ENCODE measurements at regions not wholly inside any gene's neighbourhood (a gene's known extent, or its start where the extent isn't known, plus 50 kb on each side); places are given as distances from the start of the nearest gene placed in this dataset.
"Not testable (repeated sequence)": the region's sequence is repeated elsewhere in the genome, so short reads cannot be mapped to it uniquely, and the experiment has no call there.

DNA sequence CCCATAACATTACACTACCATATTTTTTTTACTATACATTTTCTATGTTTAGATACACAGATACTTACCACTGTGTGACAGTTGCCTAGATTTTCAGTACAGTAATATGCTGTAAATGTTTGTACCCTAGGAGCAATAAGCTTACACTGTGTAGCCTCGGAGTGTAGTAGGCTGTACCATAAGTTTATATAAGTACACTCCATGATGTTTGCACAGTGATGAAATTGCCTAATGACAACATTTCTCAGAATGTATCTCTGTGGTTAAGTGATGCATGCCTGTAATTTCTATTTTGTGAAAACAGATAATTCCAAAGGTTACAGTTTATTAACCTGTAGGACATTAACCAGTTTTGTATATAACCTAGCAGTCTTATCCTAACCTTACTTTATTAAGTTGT, 128.1 kb upstream of the RBMS1 start:
- in situ Hi-C loops (cut with MboI; ENCODE audit: low pct_unique_long_range_greater_than_20kb in 2 of 9, low sequenced_read_pairs in 9 of 9, unreplicated experiment in 9 of 9), result no loop called here
- H3K4me1 ChIP-seq (replicated peaks in 1 of 2), result no peaks in the 10 kb centered on the region
- H3K27ac ChIP-seq, result no peak overlapping the region
- H3K4me3 ChIP-seq, result no peak overlapping the region
- 80 to 100% (median 100%) methylated on average over 1 of the region's 1 CpG; no CpG with 5 or more reads in 3 of the 10 experiments for WGBS, 10 experiments
- no peak for ATAC-seq (replicated peaks in 6 of 8)

DNA sequence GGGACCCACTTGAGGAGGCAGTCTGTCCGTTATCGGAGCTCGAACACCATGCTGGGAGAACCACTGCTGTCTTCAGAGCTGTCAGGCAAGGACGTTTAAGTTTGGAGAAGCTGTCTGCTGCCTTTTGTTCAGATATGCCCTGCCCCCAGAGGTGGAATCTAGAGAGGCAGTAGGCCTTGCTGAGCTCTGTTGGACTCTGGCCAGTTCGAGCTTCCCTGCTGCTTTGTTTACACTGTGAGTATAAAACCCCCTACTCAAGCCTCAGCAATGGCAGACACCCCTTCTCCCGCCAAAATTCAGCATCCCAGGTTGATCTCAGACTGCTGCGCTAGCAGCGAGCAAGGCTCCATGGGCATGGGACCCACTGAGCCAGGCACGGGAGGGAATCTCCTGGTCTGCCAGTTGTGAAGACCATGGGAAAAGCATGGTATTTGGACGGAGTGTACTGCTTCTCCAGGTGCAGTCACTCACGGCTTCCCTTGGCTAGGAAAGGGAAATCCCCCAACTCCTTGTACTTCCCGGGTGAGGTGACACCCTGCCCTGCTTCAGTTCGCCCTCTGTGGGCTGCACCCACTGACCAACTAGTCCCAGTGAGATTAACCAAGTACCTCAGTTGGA, 134.5 kb upstream of the RBMS1 start:
- not testable (repeated sequence) for H3K27ac ChIP-seq

GRCh38 chr2:160628811-160629210, 135.2 kb upstream of the RBMS1 start:
- 40 to 100% (median 100%) methylated on average over 1 to 3 of the region's 3 CpGs; no CpG with 5 or more reads in 3 of the 10 experiments for WGBS, 10 experiments
- in situ Hi-C loops (cut with MboI; ENCODE audit: low pct_unique_long_range_greater_than_20kb in 2 of 9, low sequenced_read_pairs in 9 of 9, unreplicated experiment in 9 of 9), result no loop called here
- Histone ChIP-seq H3K4me3 (no peak overlapping the region), H3K4me1 (replicated peaks in 1 of 2) (peaks cover 10 to 15% of the 10 kb centered on the region in 2 donors), H3K27ac (no peak overlapping the region)
- ATAC-seq (replicated peaks in 6 of 8), result no peak

More for the DNA sequence above, 134.5 kb upstream of the RBMS1 start:
- peaks cover 10 to 15% of the 10 kb centered on the region in 2 donors for H3K4me1 ChIP-seq (replicated peaks in 1 of 2)
- ATAC-seq (replicated peaks in 6 of 8); H3K4me3 ChIP-seq; in situ Hi-C loops (cut with MboI; ENCODE audit: low pct_unique_long_range_greater_than_20kb in 2 of 9, low sequenced_read_pairs in 9 of 9, unreplicated experiment in 9 of 9): not testable (repeated sequence)
- 43 to 100% (median 73%) methylated on average over 1 to 11 of the region's 13 CpGs; no CpG with 5 or more reads in 3 of the 10 experiments for WGBS, 10 experiments

DNA sequence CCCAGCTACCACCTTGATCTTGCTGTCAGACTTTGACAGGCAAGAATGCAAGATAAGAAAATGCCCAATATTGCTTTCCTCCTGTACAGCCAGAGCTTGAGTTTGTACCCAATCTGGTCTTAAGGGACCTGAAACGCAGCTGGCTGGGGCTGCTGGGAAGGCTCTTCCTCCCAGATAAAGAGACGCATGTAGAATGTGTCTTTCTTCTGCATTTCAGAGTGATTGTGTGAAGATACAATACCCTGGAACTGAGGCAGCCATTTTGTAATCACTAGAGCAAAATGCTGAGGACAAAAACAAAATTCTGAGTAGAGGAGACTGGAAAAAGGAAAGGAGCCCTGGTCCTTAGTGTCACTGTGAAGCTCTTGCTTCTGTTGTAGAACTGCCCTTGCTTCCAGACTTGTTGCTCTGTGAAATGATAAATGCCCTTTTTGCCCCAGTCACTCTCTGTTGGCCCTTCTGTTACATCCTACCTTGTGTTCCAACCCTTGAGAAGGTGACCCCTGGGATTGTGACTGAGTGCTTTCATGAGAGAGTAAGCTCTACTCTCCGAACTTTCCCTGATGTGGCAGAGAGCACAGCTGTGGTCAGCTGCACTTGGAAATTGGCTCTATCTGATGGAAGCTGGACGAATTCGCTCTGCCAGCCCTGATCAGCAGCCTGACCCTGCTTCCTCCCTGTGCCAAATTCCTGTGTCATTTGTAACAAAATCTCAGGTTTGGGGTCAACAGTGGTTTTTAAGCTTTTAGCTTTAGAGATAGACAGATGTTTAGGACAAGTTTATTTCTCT, 137.4 kb upstream of the RBMS1 start:
- no peak for ATAC-seq (replicated peaks in 6 of 8)
- Histone ChIP-seq H3K4me3 (no peak overlapping the region), H3K27ac (no peak overlapping the region), H3K4me1 (replicated peaks in 1 of 2) (peaks cover 10 to 17% of the 10 kb centered on the region in 2 donors)
- 73 to 100% (median 89%) methylated on average over 1 to 4 of the region's 5 CpGs; no CpG with 5 or more reads in 2 of the 10 experiments for WGBS, 10 experiments
- in situ Hi-C loops (cut with MboI; ENCODE audit: low pct_unique_long_range_greater_than_20kb in 2 of 9, low sequenced_read_pairs in 9 of 9, unreplicated experiment in 9 of 9), result no loop called here

- in situ Hi-C loops (cut with MboI; ENCODE audit: low pct_unique_long_range_greater_than_20kb in 2 of 9, low sequenced_read_pairs in 9 of 9, unreplicated experiment in 9 of 9), result no loop called here
- ATAC-seq (replicated peaks in 6 of 8), result peak in 4 of 8 experiments; percentile 61 to 89 (median 68)
- peaks cover 10 to 17% of the 10 kb centered on the region in 2 donors for H3K4me1 ChIP-seq (replicated peaks in 1 of 2)
- H3K4me3 ChIP-seq, result no peak overlapping the region
- no peak overlapping the region for H3K27ac ChIP-seq
- 5 to 69% (median 42%) methylated on average over 2 to 6 of the region's 7 CpGs for WGBS, 10 experiments
Observed at GRCh38 chr2:160632084-160632975, 138.7 kb upstream of the RBMS1 start.

- ATAC-seq (replicated peaks in 6 of 8), result no peak
- Histone ChIP-seq H3K4me1 (replicated peaks in 1 of 2) (peaks cover 10 to 17% of the 10 kb centered on the region in 2 donors), H3K4me3 (no peak overlapping the region), H3K27ac (no peak overlapping the region)
- 69 to 100% (median 85%) methylated on average over 2 of the region's 2 CpGs; no CpG with 5 or more reads in 2 of the 10 experiments for WGBS, 10 experiments
- in situ Hi-C loops (cut with MboI; ENCODE audit: low pct_unique_long_range_greater_than_20kb in 2 of 9, low sequenced_read_pairs in 9 of 9, unreplicated experiment in 9 of 9), result no loop called here
Observed at GRCh38 chr2:160634436-160634835, 140.8 kb upstream of the RBMS1 start.

GRCh38 chr2:160635488-160635887, 141.9 kb upstream of the RBMS1 start:
- H3K4me1 ChIP-seq (replicated peaks in 1 of 2), result peaks cover 10 to 17% of the 10 kb centered on the region in 2 donors
- no peak for ATAC-seq (replicated peaks in 6 of 8)
- in situ Hi-C loops (cut with MboI; ENCODE audit: low pct_unique_long_range_greater_than_20kb in 2 of 9, low sequenced_read_pairs in 9 of 9, unreplicated experiment in 9 of 9), result no loop called here
- H3K27ac ChIP-seq, result no peak overlapping the region
- H3K4me3 ChIP-seq, result no peak overlapping the region
- 28% methylated on average over 2 of the region's 2 CpGs; no CpG with 5 or more reads in 9 of the 10 experiments for WGBS, 10 experiments

GRCh38 chr2:160639472-160639871, 145.9 kb upstream of the RBMS1 start:
- ATAC-seq (replicated peaks in 6 of 8), result no peak
- Histone ChIP-seq H3K4me3 (no peak overlapping the region), H3K4me1 (replicated peaks in 1 of 2) (peaks cover 0 to 2% of the 10 kb centered on the region in 2 donors), H3K27ac (no peak overlapping the region)
- in situ Hi-C loops (cut with MboI; ENCODE audit: low pct_unique_long_range_greater_than_20kb in 2 of 9, low sequenced_read_pairs in 9 of 9, unreplicated experiment in 9 of 9), result no loop called here

DNA sequence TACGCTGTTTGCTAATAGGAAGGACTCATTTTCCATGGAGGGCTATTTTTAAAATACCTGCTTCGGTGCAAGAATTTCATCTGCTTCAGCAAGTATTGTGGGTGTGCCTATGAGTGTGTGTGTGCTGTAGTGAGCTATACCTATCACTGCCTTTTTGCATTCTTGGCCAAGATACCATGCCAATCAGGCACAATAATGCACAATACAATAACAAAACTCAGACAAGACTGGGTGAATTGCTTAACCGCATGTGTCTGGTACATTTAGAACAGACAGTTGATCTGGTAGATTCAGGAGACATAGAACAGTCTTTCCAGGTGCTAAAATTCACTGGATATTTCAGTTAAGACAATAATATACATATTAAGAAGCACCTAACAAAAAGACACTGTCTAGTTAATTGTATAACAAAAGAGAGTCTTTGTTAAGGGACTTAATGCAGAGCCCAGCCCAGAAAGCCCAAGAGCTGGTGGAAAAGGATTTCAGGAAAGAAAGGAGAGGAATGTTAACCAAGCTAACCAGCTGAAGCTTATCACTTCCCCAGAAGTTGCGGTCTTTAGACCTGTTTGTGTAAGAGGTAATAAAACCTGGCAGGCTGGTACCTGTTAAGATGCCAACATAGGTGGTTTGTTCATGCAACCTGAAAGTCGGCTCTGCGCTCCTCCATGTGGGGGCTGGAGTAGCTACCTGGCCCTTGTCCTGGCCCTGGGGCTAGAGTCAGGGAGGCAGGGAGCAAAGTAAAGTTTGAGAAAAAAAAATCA, 153.3 kb upstream of the RBMS1 start:
- no peak for ATAC-seq (replicated peaks in 6 of 8)
- WGBS, 10 experiments, result 0 to 100% (median 50%) methylated on average over 1 to 5 of the region's 6 CpGs; no CpG with 5 or more reads in 1 of the 10 experiments
- in situ Hi-C loops (cut with MboI; ENCODE audit: low pct_unique_long_range_greater_than_20kb in 2 of 9, low sequenced_read_pairs in 9 of 9, unreplicated experiment in 9 of 9), result no loop called here

GRCh38 chr2:160647967-160648685, 154.5 kb upstream of the RBMS1 start:
- Histone ChIP-seq H3K4me3 (no peak overlapping the region), H3K27ac (no peak overlapping the region), H3K4me1 (replicated peaks in 1 of 2) (no peaks in the 10 kb centered on the region)
- in situ Hi-C loops (cut with MboI; ENCODE audit: low pct_unique_long_range_greater_than_20kb in 2 of 9, low sequenced_read_pairs in 9 of 9, unreplicated experiment in 9 of 9), result no loop called here
- 55 to 100% (median 80%) methylated on average over 1 to 3 of the region's 33 CpGs; no CpG with 5 or more reads in 1 of the 10 experiments for WGBS, 10 experiments
- no peak for ATAC-seq (replicated peaks in 6 of 8)

More for the DNA sequence above, 153.3 kb upstream of the RBMS1 start:
- Histone ChIP-seq H3K4me1 (replicated peaks in 1 of 2) (no peaks in the 10 kb centered on the region), H3K4me3 (no peak overlapping the region), H3K27ac (no peak overlapping the region)

- in situ Hi-C loops (cut with MboI; ENCODE audit: low pct_unique_long_range_greater_than_20kb in 2 of 9, low sequenced_read_pairs in 9 of 9, unreplicated experiment in 9 of 9), result no loop called here
- no peak for ATAC-seq (replicated peaks in 6 of 8)
- 100% methylated on average over 3 to 8 of the region's 12 CpGs; no CpG with 5 or more reads in 4 of the 10 experiments for WGBS, 10 experiments
- Histone ChIP-seq H3K27ac (no peak overlapping the region), H3K4me1 (replicated peaks in 1 of 2) (no peaks in the 10 kb centered on the region), H3K4me3 (no peak overlapping the region)
Observed at GRCh38 chr2:160649698-160650097, 156.1 kb upstream of the RBMS1 start.
